Muscle layer of duodenum (tissue), 2 donors: ENCODE measurements at regions not wholly inside any gene's neighbourhood (a gene's known extent, or its start where the extent isn't known, plus 50 kb on each side); places are given as distances from the start of the nearest gene placed in this dataset.
A peak's percentile ranks its signal among the peaks of the same experiment; 100 is the strongest.
"Not testable (repeated sequence)": the region's sequence is repeated elsewhere in the genome, so short reads cannot be mapped to it uniquely, and the experiment has no call there.

Experiments
- H3K27ac ChIP-seq: one replicate; pipeline ENCODE4 v1.7.0; 2013; ENCODE audit warnings: mild to moderate bottlenecking, low read length
- H3K27me3 ChIP-seq: one replicate; pipeline ENCODE4 v1.7.0; 2013; ENCODE audit warnings: low read depth, mild to moderate bottlenecking, control low read depth, low read length
- H3K36me3 ChIP-seq, 2 donors: one replicate each; pipeline ENCODE4 v1.7.0; 2013; ENCODE audit warnings: low read length in 2 of 2, control low read depth in 1 of 2, mild to moderate bottlenecking in 1 of 2; ENCODE audit not compliant: insufficient read depth in 2 of 2, control insufficient read depth in 1 of 2
- H3K4me1 ChIP-seq, 2 donors: one replicate each; pipeline ENCODE4 v1.7.0; 2013; ENCODE audit warnings: low read length in 2 of 2, mild to moderate bottlenecking in 2 of 2, control low read depth in 1 of 2, moderate library complexity in 1 of 2; ENCODE audit not compliant: insufficient read depth in 2 of 2, control insufficient read depth in 1 of 2
- H3K4me3 ChIP-seq, 2 donors: one replicate each; pipeline ENCODE4 v1.7.0; 2013; ENCODE audit warnings: low read length in 2 of 2, low read depth in 1 of 2, mild to moderate bottlenecking in 1 of 2
- H3K9me3 ChIP-seq, 2 donors: one replicate each; pipeline ENCODE4 v1.7.0; 2013; ENCODE audit warnings: low read length in 2 of 2, control low read depth in 1 of 2, mild to moderate bottlenecking in 1 of 2; ENCODE audit not compliant: control insufficient read depth in 1 of 2
- donor health status: healthy.

DNA sequence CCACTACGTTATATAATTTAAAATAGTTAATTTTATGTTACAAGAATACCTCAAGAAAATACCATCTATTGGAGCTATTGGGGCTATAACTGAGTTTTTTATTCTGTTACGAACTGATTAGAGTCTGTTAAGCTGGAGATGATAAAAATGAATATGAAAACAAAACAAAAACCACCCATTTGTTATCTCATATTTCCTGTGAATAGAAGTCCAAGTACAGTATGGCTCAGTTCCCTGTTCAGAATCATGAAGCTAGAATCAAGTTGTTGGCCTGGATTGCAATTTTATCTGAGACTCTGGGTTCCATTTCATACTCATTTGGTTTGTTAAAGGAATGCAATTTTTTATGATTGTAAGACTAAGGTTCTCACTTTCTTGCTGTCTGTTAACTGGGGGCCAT lies 319.1 kb upstream of the PCDH18 start:
- H3K27ac ChIP-seq = no peak overlapping the region
- H3K9me3 ChIP-seq = no peaks in the 10 kb centered on the region
- H3K27me3 ChIP-seq = no peaks in the 10 kb centered on the region
- no peak overlapping the region for H3K4me3 ChIP-seq
- no peaks in the 10 kb centered on the region for H3K36me3 ChIP-seq
- H3K4me1 ChIP-seq = no peaks in the 10 kb centered on the region

GRCh38 chr4:137827945-137828344 lies 295.7 kb upstream of the PCDH18 start:
- not testable (repeated sequence) for H3K36me3 ChIP-seq

DNA sequence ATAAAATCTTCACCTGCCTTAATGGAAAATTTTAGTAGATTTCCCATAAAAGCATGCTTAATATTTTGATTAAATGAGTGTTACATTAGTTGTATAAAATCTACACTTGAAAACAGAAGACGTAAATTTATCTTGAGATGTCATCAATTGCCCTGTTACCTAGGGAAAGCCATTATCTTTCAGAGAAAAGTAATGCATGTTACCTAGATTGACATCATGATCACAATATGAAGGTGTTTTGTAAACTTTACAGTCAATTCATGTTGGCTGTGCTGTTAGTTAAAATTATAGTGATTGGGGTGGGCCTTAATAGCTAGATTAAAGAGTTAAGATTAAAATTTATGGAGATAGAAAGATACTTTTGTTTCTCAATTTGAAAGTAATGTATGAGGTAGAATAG lies 293.2 kb upstream of the PCDH18 start:
- H3K4me1 ChIP-seq = no peaks in the 10 kb centered on the region
- no peaks in the 10 kb centered on the region for H3K27me3 ChIP-seq
- no peak overlapping the region for H3K27ac ChIP-seq
- no peak overlapping the region for H3K4me3 ChIP-seq
- H3K9me3 ChIP-seq = no peaks in the 10 kb centered on the region
- H3K36me3 ChIP-seq = no peaks in the 10 kb centered on the region

More at GRCh38 chr4:137827945-137828344, 295.7 kb upstream of the PCDH18 start:
- not testable (repeated sequence) for H3K4me3 ChIP-seq, H3K27me3 ChIP-seq, H3K4me1 ChIP-seq, H3K27ac ChIP-seq, H3K9me3 ChIP-seq

- Histone ChIP-seq H3K9me3 (peaks cover 0 to 5% of the 10 kb centered on the region in 2 donors), H3K27ac (no peak overlapping the region), H3K36me3 (no peaks in the 10 kb centered on the region), H3K27me3 (no peaks in the 10 kb centered on the region), H3K4me3 (no peak overlapping the region), H3K4me1 (no peaks in the 10 kb centered on the region)
Measured at GRCh38 chr4:137823007-137823406, 290.7 kb upstream of the PCDH18 start.

DNA sequence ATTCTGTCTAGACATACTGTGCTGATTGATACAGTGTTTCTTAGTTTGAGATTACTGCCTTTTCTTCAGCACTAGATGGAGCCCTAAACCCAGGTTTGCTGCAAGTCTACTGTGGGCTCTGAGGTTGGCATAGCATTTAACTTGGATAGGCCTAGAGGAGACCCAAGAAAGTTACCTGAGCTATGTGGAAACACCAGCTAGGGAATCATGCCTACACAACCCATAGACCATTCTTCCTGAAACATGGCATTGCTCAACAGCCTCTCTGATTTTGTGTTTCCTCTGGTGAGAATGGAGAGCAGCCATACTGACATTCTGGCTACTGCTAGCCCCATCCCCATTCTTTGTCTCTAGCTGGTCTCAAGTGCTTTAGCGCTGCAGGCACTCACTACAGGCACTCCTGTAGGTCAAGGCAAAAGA lies 287.7 kb upstream of the PCDH18 start:
- no peaks in the 10 kb centered on the region for H3K4me1 ChIP-seq
- no peaks in the 10 kb centered on the region for H3K36me3 ChIP-seq
- H3K27ac ChIP-seq = no peak overlapping the region
- H3K27me3 ChIP-seq = no peaks in the 10 kb centered on the region
- no peak overlapping the region for H3K4me3 ChIP-seq
- peaks cover 0 to 5% of the 10 kb centered on the region in 2 donors for H3K9me3 ChIP-seq

GRCh38 chr4:137812258-137812657 lies 280.0 kb upstream of the PCDH18 start:
- no peak overlapping the region for H3K4me3 ChIP-seq
- no peak overlapping the region for H3K27ac ChIP-seq
- H3K27me3 ChIP-seq = no peaks in the 10 kb centered on the region
- no peaks in the 10 kb centered on the region for H3K36me3 ChIP-seq
- no peaks in the 10 kb centered on the region for H3K9me3 ChIP-seq
- no peaks in the 10 kb centered on the region for H3K4me1 ChIP-seq

- Histone ChIP-seq H3K4me1 (no peaks in the 10 kb centered on the region), H3K27ac (no peak overlapping the region), H3K36me3 (no peaks in the 10 kb centered on the region), H3K9me3 (no peaks in the 10 kb centered on the region), H3K27me3 (no peaks in the 10 kb centered on the region), H3K4me3 (no peak overlapping the region)
Measured at GRCh38 chr4:137806420-137806819, 274.1 kb upstream of the PCDH18 start.

GRCh38 chr4:137804906-137805495 lies 272.7 kb upstream of the PCDH18 start:
- H3K27me3 ChIP-seq = no peaks in the 10 kb centered on the region
- H3K36me3 ChIP-seq = no peaks in the 10 kb centered on the region
- no peaks in the 10 kb centered on the region for H3K4me1 ChIP-seq
- H3K27ac ChIP-seq = no peak overlapping the region
- no peaks in the 10 kb centered on the region for H3K9me3 ChIP-seq
- no peak overlapping the region for H3K4me3 ChIP-seq

DNA sequence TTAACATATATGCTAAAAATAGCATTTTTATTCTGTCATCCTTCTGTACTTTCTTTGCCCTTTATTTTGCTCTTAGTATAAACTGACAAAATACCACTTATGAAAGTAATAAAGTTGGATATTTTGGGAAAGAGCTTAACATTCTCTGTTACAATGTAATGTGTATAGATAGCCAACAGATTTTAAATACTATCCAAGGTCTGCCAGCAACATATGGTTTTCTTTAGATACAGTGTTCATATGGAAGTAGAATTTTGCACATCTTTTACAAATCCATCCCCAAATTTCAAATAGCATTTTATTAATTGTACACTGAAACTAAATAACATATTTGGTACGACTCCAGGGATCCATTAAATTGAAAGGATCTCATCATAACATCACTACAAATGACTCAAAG lies 268.6 kb upstream of the PCDH18 start:
- H3K4me3 ChIP-seq = no peak overlapping the region
- no peak overlapping the region for H3K27ac ChIP-seq
- no peaks in the 10 kb centered on the region for H3K9me3 ChIP-seq
- no peaks in the 10 kb centered on the region for H3K36me3 ChIP-seq
- no peaks in the 10 kb centered on the region for H3K27me3 ChIP-seq
- H3K4me1 ChIP-seq = no peaks in the 10 kb centered on the region

DNA sequence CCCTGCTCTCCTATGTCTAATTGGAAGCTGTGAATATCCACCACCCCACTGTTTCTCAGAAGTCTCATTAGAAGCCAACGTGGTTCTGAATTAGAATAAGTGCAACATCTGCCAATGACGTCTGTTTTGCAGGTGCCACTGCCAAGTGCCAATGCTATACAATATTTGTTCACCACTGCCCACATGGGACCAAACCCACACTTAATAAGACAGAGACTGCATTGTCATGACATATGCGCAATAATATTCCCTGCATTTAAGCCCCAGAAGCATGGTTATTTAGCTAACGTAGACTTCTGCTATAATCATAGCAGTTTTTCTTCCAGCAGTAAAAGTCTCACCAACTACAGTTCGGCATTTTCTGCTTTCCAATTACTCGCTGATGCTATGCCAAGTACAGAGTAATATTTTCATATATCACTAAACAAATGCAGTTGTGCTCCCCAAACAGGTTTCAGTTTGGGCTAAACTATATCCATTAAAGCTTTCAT lies 262.5 kb upstream of the PCDH18 start:
- peaks cover 0 to 6% of the 10 kb centered on the region in 2 donors for H3K4me1 ChIP-seq
- H3K27me3 ChIP-seq = no peaks in the 10 kb centered on the region
- peak overlapping the region; percentile 16 to 46 for H3K4me3 ChIP-seq
- no peaks in the 10 kb centered on the region for H3K9me3 ChIP-seq
- H3K36me3 ChIP-seq = no peaks in the 10 kb centered on the region
- no peak overlapping the region for H3K27ac ChIP-seq

- H3K36me3 ChIP-seq, H3K9me3 ChIP-seq, H3K27ac ChIP-seq, H3K4me1 ChIP-seq, H3K27me3 ChIP-seq, H3K4me3 ChIP-seq: not testable (repeated sequence)
Measured at GRCh38 chr4:137789263-137789662, 257.0 kb upstream of the PCDH18 start.

- not testable (repeated sequence) for H3K27me3 ChIP-seq, H3K4me3 ChIP-seq, H3K4me1 ChIP-seq, H3K36me3 ChIP-seq, H3K9me3 ChIP-seq, H3K27ac ChIP-seq
Measured at GRCh38 chr4:137783923-137784322, 251.6 kb upstream of the PCDH18 start.
